COR-L47 (cell line): ENCODE measurements at regions not wholly inside any gene's neighbourhood (a gene's known extent, or its start where the extent isn't known, plus 50 kb on each side); places are given as distances from the start of the nearest gene placed in this dataset.

Source experiments
- DNase-seq: peaks from one replicate; lab custom pipeline; 2025; lab: John Stamatoyannopoulos, UW

DNA sequence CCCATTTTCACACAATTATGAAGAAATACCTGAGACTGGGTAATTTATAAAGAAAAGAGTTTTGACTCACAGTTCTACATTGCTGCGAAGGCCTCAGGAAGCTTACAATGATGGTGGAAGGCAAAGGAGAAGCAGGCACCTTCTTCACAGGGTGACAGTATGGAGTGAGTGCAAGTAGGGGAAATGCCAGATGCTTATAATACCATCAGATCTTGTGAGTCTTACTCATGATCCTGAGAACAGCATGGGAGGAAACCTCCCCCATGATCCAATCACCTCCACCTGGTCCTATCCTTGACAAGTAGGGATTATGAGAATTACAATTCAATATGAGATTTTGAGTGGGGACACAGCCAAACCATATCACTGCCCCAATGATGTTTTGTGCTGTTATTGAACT lies 189.3 kb upstream of the CRY1 start:
- no peak for DNase-seq

DNA sequence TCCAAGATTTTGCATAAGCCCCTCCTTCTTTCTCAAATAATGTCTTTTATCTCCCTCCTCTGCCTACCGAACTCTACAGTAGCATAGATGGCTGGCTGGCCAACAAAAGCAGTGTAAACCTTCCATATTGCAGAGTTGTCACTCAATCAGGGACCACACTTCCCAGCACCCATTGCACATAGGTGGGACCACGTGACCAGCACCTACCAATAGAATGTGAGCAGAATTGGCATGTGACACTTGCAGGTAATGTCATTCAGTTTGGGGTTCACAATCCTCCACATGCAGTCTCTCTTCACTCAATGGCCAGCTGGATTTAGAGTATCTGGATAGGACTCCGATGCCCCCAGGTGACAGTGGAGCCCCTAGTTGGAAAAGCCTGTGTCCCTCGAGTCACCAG lies 190.3 kb upstream of the CRY1 start:
- DNase-seq = no peak

DNA sequence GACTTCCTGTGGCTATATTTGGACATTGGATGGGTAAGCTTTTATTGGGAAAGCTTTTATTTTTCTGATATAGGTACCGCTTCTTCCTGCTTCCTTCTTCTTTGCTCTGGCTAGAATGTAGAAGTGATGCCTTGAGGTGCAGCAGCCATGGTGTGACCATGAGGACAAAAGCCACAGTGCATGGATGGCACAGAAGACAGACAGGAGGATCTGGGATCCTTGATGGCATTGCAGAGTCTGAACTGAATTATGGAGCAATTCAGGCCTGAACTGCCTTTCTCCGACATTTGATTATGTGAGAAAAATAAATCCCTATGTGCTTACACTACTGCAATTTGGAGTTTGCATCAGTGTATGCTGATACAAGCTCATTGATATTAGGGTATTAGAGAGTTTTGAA lies 191.3 kb upstream of the CRY1 start:
- no peak for DNase-seq

DNA sequence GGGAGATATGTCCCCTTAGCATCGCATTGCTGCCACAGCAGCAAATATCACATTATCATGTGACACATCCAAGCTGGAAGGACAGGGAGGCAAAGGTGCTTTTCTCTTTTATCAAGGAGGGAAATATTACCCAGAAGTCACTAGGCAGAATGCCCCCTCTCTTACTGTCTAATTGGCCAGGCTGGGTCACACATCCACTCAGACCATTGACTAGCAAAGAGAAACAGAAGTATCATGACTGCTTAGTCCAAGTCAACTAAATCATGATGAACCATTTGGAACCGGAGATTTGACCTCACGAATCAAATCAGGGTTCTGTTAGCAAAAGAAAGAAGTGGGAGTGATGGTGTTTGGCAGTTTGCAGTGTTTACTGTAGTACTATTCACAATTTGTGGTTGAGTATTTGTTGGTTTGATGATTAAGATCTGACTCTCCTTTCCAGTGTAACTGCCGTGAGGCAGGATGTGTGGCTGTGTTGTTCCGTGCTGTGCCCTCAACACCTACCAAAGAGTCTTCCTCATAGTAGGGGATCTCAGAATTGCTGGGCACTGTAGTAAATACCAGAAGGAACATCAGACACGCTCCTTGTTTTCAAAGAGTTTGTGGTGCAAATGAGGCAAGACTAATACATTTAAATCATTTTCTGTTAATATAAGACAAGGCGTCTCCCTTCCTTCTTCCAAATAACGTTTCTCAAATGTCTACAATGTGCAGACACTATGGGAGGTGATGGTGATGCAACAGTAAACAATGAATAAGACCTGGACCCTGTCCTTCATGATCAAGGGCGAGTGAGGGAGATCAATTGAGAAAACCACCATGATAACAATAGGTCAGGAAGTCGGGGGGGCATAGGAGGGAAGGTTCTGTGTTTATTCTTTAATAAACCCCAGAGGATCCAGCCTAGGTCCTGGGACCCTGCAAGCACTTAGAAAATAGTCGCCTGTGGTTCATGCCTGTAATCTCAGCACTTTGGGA lies 194.4 kb upstream of the CRY1 start:
- no peak for DNase-seq

DNA sequence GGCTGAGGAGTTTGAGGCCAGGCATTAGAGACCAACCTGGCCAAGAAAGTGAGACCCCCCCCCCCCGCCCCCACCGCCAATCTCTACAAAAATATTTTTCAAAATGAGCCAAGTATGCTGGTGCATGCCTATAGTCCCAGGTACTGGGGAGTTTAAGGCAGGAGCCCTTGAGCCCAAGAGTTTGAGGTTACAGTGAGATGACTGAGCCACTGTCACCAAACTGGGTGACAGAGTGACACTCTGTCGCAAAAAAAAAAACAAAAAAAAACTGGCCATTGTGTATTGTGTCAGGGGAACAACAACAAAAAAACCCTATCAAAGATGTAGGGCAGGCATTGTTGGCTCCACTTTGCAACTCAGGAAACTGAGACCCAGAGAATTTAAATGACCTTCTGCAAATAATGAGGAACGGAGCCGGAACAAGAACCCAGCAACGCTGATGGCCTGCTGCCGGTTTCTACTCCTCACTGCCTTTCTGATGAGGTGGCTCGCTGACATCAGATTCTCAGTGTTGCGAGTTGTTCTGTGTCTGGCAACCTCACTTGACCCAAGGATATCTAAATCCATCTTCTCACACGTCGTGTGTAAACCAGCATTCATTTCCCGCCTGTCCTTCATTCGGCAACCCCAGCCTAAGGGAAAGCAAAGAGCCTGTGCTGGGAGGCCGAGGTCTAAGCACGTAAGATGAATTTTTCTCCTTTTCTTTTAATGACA lies 195.2 kb upstream of the CRY1 start:
- DNase-seq = no peak

DNA sequence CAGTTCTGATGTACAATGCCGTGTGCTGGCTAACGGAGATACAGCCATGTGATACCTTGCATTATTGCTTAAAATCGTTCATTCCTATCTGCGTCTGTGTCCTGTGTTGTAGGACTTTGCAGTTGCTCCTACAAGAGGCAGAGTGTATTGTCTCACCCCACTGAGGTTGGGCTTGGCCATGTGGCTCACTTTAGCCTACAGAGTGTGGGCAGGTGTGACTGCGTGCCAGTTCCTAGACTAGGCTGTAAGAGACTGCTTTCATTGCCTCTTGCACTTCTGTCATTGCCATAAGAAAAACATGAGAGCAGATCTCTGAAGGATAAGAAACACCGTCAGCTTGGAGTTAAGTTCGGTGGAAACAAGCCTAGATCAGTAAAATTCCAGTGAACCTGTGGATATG lies 197.7 kb upstream of the CRY1 start:
- no peak for DNase-seq

DNA sequence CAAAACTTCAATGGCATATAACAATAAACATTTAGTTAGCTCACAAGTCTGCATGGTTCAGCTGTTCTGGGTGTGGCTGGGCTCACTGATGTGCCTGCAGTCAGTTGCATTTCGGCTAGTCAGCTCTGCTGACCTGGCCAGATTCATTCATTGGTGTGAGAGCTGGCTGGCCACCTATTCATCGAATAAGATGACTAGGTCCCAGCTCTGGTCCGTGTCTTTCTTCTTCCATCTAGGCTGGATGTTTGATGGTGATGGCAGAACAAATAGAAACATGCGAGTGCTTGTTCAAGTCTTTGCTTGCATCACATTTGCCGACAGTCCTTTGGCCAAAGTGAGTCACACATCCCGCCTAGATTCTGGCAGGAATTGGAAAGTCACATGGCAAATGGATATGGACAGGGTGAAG lies 203.3 kb upstream of the CRY1 start:
- no peak for DNase-seq

DNA sequence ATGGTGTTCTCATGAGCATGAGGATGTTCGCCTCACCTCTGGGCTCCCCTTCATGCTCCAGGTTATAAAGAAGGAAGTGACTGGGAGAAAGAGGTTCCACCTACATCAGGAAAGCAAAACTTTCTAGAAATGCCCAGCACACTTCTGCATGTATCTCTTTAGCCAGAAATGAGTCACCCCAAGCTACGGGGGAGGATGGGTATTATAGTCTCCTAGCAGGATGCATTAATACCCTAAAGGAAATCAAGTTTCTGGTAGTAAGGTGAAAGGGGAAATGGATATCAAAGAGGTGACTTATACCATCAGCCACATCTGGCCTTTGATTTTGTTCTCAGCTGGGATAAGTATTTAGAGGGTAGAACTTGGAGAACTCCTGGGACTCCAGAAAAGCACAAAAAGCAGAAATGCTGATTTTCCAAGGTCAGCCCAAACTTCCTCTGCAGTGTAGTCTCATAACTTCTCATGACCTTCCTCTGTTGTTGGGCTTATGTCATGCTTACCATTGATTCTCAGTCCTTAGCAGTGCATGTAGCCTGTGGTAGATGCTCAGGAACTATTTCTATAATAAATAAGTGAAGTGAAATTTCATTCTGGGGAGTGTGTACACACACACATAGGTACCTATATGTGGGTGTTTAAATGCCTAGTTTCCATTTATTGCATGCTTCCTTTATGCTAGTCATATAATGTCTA lies 209.4 kb upstream of the CRY1 start:
- DNase-seq = no peak

DNA sequence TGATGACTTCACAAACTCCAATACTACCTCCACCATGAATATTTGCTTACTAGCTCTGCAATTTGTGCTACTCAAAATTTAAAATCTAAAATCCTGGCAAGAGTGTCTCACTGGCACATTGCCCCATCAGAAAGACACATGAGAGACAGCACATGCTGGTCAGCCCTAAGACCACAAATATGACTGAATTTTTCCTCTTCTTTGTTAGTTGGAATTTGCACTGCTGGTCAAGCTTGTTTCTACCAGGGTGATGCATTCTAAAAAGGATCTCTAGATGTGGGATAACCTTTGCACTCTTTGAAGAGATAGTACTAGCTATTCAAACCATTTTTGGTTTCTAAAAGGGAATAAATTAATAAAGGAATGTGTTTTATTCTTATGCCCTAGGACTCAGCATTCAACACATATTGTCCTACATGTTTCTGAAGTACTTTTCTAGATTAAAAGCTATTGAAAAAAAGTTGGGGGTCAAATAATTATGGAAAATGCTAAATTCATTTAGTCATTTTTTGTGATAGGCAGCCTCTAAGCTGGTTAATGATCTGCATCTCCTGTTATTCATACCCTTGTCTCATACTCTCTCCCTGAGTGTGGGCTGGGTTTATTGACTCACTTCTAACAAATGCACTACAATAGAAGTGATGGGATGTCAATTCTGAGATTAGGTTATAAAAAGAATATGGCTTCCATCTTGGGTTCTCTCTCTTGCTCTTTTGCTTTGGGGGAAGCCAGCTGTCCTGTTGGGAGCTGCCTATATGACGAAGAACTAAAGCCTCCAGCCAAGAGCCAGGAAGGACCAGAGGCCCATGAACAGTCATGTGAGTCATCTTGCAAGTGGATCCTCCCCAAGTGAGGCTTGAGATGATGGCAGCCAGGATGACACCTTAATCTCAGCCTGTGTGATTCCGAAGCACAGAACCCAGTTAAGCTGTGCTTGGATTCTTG lies 211.5 kb upstream of the CRY1 start:
- no peak for DNase-seq

DNA sequence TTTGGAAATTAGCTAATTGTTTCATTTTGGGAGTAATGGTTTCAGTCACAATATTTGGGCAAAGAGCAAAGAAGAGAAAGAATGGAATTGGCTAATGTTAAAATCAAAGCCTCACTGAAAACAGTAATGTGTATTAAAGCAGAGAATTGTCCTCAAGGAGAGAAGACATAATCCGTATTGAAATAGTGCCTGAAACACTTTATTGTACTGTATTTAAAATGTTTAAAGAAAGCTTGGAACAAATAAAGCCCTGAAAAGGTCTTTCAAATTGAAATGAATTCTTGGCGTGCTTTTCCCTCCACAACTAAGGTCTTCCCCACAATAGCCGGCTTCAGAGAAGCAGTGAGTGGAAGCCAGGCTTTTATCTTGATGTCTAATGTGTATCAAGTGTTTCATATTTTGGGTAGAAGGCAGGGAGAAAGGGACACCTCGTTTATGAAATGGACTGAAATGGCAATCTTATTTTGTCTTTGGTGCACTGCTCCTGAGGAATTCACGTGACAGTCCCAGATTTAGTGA lies 212.9 kb upstream of the CRY1 start:
- no peak for DNase-seq

DNA sequence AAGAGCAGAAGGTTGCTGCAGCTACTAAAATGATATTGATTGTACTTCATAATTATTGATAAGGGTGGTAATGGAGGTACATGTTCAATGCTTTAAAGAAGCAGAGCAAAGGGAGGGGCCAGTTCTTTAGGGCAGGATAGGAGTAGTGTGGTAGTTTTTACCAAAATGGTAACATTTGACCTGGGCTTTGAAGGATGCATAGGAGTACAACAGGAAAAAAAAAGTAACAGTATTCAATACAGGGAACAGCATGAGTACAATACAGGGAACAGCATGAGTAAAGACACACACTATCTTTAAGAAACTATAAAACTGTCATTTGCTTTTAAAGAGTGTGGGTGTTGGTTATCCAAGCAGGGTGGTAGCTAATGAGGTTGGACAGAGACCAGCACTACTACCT lies 215.0 kb upstream of the CRY1 start:
- no peak for DNase-seq

DNA sequence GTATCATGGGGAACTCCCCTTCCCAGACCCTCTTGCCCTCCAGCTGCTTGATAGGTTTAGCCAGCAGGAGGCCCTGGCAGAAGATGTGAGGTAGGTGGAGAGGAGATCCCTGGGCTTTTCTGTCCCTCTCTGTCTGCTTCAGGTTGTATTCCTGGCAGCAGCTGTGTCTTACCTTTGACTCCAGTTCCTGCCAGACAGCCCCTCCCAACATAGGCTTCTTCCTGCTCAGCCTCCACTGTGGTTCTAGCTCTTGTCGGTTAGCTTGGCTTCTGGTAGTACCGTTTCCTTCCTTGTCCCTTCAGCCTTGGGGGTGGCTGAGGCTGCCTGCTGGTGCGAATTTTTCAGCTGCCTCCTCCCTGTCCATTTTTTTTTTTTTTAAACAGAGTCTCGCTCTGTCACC lies 215.7 kb upstream of the CRY1 start:
- no peak for DNase-seq

DNA sequence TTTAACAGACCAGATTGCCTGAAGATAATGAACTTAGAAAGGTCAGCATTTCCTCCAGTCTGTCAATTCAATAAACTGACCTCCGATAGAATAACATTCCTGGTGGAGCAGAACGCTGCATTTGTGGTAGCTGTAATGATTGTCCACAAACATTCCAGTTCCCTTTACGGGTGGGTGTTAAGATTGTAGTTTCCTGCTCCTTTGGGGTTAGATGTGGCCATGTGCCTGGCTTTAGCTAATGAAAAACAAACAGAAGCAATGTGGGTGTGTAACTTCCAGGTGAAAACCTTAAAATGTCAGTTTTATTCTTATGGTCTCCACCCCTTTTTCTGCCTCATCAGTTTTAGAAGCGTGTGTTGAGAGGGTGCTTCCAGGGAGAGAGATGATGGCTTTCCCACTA lies 217.3 kb upstream of the CRY1 start:
- no peak for DNase-seq

DNA sequence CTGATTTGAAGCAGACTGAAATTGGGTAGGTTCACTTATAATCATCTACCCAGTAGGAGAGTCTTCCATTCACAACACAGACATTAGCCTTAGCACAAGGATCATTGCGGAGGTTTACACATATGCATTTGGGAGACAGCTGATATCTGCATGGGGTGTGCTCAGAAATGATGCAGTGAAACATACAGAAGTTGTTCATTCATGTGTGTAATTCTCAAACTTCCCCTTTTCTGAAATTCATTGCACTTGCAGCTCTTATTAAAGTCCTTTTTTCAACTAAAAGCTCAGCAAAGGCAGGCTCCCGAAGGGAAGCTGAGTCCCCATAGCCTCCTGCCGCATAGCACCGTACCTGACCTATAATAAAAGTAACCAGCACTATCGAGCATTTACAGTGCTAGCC lies 218.3 kb upstream of the CRY1 start:
- DNase-seq = no peak

DNA sequence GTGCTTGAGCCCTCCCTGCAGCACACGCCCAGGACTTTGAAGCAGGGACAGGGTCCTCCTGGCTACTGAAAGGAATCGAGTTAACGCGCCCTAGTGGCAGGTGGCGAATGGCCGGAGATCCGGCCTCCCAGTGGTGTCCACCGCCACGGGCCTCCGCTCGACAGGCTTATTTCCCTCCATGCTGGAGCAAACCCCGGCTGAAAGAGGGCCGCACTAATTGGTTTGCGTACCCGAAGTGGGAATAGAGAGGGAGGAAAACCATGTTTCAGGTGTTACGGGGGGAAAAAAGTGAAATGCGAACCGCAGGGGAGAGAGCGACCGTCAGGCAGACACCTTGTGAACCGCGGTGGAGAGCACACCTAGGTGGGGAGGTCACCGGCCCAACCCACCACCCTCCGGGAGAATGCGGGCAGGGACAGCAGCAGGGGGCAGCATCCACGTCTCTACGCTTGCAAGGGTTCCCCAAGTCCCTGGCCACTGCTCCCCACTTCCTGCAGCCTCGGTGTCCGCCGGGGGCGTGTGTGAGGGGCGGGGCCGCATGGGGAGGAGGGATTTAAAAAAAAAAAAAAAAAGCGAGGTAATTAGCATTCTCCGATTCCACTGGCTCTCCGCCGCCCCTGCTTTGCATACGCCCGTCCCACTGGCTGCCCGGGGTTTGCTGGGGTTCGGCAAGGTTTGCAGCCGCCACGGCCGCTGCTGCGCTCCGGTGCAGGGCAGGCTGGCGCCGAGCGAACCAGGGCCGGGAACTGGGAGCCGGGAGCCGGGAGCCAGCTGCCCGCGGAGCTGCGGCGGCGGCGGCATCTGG lies 224.6 kb upstream of the CRY1 start:
- DNase-seq = peak; percentile 91

DNA sequence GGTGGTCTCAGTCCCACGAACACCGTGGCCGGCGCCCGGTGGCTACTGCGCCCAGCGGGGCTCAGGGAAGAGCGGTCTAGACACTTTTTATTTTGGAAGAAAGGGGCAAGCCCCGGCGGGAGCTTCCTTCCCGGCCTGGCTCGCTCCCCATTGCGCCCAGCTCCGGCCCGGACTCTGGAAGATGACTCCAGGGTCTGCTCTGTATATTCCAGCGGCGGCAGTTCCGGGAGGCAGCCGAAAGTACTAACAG lies 225.1 kb upstream of the CRY1 start:
- DNase-seq = no peak

DNA sequence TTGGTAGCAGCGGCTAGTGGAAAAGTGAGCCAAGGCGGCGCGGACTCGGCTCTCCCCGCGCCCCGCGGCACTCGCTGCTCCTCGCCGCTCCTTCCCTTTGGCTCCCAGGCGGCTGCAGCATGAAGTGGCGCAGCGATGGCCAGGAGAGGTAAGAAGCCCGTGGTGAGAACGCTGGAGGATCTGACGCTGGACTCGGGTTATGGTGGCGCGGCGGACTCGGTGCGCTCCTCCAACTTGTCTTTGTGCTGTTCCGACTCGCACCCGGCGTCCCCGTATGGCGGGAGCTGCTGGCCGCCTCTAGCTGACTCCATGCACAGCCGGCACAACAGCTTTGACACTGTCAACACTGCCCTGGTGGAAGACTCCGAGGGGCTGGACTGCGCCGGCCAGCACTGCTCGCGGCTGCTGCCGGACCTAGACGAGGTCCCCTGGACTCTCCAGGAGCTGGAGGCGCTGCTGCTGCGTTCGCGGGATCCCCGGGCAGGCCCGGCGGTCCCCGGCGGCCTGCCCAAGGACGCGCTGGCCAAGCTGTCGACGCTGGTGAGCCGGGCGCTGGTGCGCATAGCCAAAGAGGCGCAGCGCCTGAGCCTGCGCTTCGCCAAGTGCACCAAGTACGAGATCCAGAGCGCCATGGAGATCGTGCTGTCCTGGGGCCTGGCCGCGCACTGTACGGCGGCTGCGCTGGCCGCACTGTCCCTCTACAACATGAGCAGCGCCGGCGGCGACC lies 225.6 kb upstream of the CRY1 start:
- DNase-seq = peak; percentile 32

DNA sequence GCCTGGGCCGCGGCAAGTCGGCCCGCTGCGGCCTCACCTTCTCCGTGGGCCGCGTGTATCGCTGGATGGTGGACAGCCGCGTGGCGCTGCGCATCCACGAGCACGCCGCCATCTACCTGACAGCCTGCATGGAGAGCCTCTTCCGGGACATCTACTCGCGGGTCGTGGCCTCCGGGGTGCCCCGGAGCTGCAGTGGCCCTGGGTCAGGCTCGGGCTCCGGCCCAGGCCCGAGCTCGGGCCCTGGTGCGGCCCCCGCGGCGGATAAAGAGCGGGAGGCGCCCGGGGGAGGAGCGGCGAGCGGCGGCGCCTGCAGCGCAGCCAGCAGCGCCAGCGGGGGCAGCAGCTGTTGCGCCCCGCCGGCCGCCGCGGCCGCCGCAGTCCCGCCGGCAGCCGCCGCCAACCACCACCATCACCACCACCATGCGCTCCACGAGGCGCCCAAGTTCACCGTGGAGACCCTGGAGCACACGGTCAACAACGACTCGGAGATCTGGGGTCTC lies 226.2 kb upstream of the CRY1 start:
- peak; percentile 23 for DNase-seq

DNA sequence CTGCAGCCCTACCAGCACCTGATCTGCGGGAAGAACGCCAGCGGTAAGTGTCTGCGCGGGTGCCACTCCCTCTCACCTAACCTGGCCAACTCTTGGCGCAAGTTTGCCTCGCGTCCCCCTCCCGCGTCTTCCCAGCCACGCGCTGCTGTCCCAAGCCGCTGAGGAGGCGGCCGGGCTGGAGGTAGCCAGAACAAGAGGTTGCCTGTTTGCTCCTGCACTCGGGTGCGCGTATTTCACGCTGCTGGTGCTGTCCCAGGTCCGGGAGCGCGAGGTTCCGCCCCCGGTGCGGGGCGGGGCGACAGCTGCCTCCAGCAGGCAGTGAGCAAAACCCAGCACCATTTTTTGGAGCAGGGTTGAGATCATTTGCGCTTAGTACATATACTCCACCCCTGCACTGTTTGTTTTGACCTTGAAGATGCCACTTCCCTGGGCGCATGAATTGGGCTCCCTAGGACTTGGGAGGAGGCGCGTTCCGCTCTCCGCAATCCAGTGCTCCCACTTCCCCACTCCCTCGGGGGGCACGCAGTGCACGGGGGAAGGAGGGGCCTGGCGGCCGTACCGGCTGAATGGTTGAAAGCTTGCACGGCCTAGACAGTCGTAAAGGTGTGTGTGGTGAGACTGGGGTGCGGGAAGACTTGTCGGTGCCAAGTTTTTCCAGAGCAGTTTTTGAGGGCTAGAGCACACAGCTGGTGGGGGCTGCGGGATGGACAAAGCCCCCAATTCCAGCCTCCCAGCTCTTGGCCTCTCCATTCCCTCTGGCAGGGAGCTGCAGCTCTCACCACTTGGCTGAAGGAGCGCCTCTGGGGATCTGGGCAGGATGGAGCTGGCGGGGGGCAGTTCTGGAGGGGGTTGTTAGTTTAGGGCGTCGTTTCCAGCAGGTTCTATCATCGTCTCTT lies 226.9 kb upstream of the CRY1 start:
- DNase-seq = peak; percentile 41
